GM18511 (cell line): ENCODE measurements at regions not wholly inside any gene's neighbourhood (a gene's known extent, or its start where the extent isn't known, plus 50 kb on each side); places are given as distances from the start of the nearest gene placed in this dataset.

Experiments used
- ATAC-seq: cut with Tn5 transposase; IDR thresholded peaks from one replicate; pipeline ENCODE4 v1.9.1; 2021; ENCODE audit warnings: mild to moderate bottlenecking, moderate library complexity; ENCODE audit not compliant: unreplicated experiment

- ATAC-seq: no peak
Observed at GRCh38 chr4:10336471-10336870, 120.8 kb downstream of the ZNF518B start.

DNA sequence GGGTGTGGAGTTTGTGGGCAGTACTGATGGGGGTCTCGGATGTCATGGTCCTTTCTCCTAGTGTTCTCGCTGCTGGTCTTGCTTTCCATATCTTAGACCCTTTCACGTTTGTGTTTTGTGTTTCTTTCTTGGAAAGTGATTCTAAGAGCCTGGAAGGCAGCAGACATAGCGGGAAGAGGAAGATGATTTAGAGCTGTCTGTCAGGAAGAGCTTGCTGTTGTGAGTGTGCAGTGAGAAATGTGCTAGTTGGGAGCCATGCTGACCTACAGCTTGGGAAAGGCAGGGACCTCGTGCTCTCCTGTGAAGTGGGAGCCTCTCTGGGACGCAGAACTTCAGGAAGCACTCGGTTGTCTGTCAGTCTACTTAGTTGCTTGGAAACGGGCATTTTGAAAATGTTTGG lies 122.2 kb downstream of the ZNF518B start:
- ATAC-seq: no peak

GRCh38 chr4:10334506-10335028 lies 122.7 kb downstream of the ZNF518B start:
- no peak for ATAC-seq

- no peak for ATAC-seq
Observed at GRCh38 chr4:10333942-10334341, 123.3 kb downstream of the ZNF518B start.

GRCh38 chr4:10326075-10326474 lies 131.2 kb downstream of the ZNF518B start:
- ATAC-seq: no peak

GRCh38 chr4:10321931-10322330 lies 135.3 kb downstream of the ZNF518B start:
- ATAC-seq: no peak

GRCh38 chr4:10320130-10320529 lies 137.1 kb downstream of the ZNF518B start:
- no peak for ATAC-seq

DNA sequence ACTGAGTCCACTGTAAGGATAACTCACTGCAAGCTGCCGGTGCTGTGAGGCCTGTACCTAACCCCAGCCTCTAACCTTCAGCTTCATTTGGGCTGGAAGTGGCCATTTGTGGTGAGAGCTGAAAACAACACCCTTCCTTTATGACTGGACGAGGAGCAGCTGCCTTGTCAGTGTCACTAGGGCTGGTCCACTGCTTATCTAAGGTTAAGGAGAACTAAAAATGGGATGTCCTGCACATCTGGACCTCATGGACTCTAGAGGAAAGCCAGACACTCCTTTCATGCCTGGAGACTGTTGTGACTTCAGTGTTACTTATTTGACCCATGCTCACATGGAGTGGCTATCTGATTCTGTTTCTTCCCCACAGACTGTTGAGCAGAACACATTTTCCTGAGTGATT lies 139.9 kb downstream of the ZNF518B start:
- ATAC-seq: no peak

DNA sequence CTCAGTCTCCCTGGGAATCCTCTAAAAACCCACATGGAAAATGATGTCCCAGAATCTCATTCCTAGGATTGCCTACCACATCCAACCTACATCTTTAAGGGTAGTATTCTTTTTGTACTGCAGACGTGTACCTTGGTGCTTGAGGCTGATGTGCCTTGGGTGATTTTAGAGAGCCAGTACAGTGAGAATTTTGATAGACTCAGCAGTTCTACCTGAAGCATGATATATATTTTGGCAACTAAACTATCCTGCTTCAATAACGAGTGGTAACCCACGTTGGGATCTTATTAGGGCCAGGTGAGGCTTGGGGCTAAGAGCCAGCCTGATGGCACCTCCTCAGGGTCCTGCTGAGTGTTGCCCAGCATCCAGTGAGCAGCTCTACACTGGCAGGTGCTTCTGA lies 140.4 kb downstream of the ZNF518B start:
- ATAC-seq: no peak

DNA sequence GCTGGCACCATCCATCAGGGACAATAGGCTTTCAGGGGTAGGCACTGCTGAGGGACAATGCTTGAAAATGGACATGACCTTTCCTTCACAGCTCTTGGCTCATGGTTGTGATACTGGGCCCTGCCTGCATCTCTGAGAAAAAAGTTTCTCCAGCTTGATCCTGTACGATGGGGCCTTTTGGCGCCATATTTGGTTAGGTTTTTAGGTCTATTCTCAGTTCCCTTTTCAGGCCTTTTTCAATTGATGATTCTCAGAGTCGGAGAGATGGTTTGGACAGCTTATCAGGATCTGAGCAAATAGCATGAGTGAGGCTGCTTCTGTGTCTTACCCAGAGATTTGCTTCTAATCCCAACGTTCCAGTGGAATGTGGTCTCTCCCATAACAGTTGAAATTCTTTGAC lies 141.6 kb downstream of the ZNF518B start:
- no peak for ATAC-seq

GRCh38 chr4:10312568-10312967 lies 144.7 kb downstream of the ZNF518B start:
- ATAC-seq: no peak

- no peak for ATAC-seq
Observed at GRCh38 chr4:10311939-10312338, 145.3 kb downstream of the ZNF518B start.

DNA sequence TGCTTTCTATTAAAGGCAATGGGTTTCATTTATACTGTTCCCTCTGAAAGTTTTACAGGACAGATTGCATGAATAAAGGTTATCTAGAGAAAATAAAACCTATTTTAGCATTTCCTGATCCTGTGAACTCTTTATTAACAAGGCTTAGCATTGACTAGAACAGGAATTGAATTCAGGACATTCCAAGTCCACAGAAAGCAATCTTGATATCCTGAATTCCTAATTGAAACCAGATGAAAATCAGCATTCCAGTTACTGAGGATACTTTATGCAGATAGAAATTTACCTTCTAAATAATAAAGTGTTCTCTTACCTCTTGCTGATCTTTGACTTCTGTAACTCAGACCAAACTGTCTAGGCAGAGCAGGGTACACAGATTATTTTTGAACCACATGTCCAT lies 151.4 kb downstream of the ZNF518B start:
- ATAC-seq: no peak

DNA sequence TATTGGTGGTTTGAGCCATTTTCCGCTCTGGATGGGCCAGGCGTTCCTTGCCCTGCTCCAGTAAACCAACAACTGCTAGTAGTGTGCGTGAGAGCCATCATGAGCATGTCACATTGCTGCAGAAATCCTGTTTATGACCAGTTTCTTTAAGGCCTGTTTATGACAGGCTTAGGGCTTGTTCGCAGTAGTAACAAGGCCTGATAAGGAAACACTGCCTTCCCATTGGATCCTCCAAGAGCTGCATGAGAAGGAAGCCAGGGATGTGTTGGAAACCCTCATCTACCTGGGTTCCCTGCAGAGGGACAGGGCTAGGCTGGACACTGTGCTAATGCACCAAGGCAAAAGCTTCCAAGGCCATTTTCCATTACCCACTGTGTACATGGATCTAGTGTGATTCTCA lies 153.9 kb downstream of the ZNF518B start:
- ATAC-seq: no peak

- no peak for ATAC-seq
Observed at GRCh38 chr4:10302096-10302495, 155.1 kb downstream of the ZNF518B start.

DNA sequence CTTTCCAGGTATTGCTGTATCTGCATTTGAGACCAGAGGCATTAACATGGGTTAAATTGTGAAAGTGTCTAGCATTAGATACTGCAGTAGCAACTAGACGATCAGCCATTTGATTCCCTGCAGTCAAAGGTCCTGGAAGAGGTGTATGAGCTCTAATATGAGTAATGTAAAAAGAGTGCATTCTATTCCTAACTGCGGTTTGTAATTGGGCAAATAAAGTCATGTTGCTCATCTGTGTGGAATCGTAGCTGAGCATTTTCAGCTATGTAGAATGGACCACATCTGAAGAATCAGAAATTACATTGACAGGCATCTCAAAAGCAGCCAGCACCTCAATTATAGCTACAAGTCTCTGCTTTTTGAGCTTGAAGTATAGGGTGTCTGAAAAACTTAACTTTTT lies 157.6 kb downstream of the ZNF518B start:
- no peak for ATAC-seq

DNA sequence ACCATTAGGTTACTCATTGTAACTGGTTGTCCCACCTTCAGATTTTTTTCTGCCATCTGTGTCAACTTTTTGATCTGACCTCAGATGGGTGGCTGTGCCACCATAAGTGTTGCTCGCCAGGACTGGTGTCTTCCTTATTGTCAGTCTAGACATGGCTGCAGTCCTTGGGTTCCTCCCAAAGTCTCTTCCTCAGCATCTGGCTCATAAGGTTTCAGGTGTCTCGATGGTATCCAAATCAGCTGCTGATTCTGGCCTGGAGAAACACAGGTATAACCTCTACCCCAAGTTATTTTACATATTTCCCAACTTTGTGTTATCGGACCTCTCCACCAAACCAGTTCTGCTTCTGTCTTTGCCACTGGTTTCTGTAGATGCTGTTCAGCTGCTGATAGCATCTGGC lies 158.5 kb downstream of the ZNF518B start:
- ATAC-seq: no peak

GRCh38 chr4:10296730-10297129 lies 160.5 kb downstream of the ZNF518B start:
- ATAC-seq: no peak

- no peak for ATAC-seq
Observed at GRCh38 chr4:10295301-10295700, 161.9 kb downstream of the ZNF518B start.

DNA sequence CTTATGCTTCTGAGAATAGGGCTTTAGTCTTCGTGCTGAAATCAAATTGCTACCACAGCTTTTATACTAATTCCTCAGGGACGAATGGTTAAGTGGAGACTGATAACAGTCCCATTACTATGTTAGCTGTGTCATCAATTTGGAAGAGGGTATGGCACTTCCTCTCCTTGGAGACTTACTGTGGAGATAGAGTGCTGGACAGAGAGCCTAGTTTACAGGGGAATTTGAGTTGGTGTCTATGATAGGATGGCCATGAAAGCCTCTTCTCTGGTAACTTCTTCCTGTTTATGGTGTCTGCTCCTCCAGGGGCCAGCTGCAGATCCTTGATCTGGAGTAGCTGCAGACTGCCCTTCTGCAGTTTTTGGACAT lies 167.7 kb downstream of the ZNF518B start:
- no peak for ATAC-seq

- no peak for ATAC-seq
Observed at GRCh38 chr4:10288830-10289537, 168.2 kb downstream of the ZNF518B start.

DNA sequence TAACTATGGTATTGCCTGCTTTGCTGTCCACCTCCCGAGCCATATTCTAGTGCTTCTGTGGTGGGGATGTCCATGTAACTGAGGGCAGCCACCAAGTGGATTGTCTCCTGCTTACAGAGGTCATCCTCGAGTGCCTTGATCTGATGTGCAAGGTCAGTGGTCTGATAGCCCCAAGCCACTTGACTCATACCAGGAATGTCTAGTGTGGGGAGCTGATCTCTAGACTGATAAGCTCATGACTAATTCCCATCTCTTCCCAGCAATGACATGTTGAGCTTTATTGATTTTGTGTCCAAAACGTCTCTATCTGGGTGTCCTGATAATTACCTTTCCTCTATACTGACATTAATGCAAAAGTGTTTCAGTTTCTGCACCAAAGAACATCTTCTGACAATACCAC lies 168.4 kb upstream of the WDR1 start:
- no peak for ATAC-seq

- ATAC-seq: no peak
Observed at GRCh38 chr4:10283761-10284160, 167.2 kb upstream of the WDR1 start.
